ENCODE measurements at regions not wholly inside any gene's neighbourhood (a gene's known extent, or its start where the extent isn't known, plus 50 kb on each side); places are given as distances from the start of the nearest gene placed in this dataset.

GRCh38 chr9:91065231-91066041, 263.8 kb downstream of the SYK start:
- FAIRE-seq: no peak

GRCh38 chr9:91066042-91066415, 264.4 kb downstream of the SYK start:
- FAIRE-seq: no peak
- no peak for DNase-seq (ENCODE audit: low spot score)

More at GRCh38 chr9:91065231-91066041, 263.8 kb downstream of the SYK start:
- DNase-seq (ENCODE audit: low spot score): no peak

- DNase-seq (ENCODE audit: low spot score): no peak
- FAIRE-seq: no peak
Observed at GRCh38 chr9:91066856-91067255, 265.2 kb downstream of the SYK start.

GRCh38 chr9:91067306-91067860, 265.8 kb downstream of the SYK start:
- DNase-seq (ENCODE audit: low spot score): no peak
- FAIRE-seq: no peak

GRCh38 chr9:91071184-91071990, 269.8 kb downstream of the SYK start:
- FAIRE-seq (no peak), DNase-seq (ENCODE audit: low spot score) (peak; percentile 70)

- no peak for FAIRE-seq
Observed at GRCh38 chr9:91073049-91073810, 271.6 kb downstream of the SYK start.

GRCh38 chr9:91073811-91074771, 272.5 kb downstream of the SYK start:
- DNase-seq (ENCODE audit: low spot score) (no peak), FAIRE-seq (no peak)

More at GRCh38 chr9:91073049-91073810, 271.6 kb downstream of the SYK start:
- DNase-seq (ENCODE audit: low spot score): no peak

GRCh38 chr9:91074866-91075265, 273.2 kb downstream of the SYK start:
- DNase-seq (ENCODE audit: low spot score): no peak
- FAIRE-seq: no peak

GRCh38 chr9:91075279-91075678, 273.7 kb downstream of the SYK start:
- FAIRE-seq: no peak
- no peak for DNase-seq (ENCODE audit: low spot score)

- no peak for FAIRE-seq
- DNase-seq (ENCODE audit: low spot score): no peak
Observed at GRCh38 chr9:91077624-91078368, 276.2 kb downstream of the SYK start.

- no peak for DNase-seq (ENCODE audit: low spot score)
- FAIRE-seq: no peak
Observed at GRCh38 chr9:91078369-91078695, 276.7 kb downstream of the SYK start.

- FAIRE-seq (no peak), DNase-seq (ENCODE audit: low spot score) (no peak)
Observed at GRCh38 chr9:91082731-91083130, 279.0 kb downstream of the AUH start.

GRCh38 chr9:91084896-91085516, 276.7 kb downstream of the AUH start:
- no peak for FAIRE-seq
- DNase-seq (ENCODE audit: low spot score): no peak

- no peak for DNase-seq (ENCODE audit: low spot score)
- no peak for FAIRE-seq
Observed at GRCh38 chr9:91085517-91086291, 276.0 kb downstream of the AUH start.

GRCh38 chr9:91086657-91087461, 274.9 kb downstream of the AUH start:
- no peak for FAIRE-seq
- no peak for DNase-seq (ENCODE audit: low spot score)

GRCh38 chr9:91087462-91087759, 274.3 kb downstream of the AUH start:
- DNase-seq (ENCODE audit: low spot score): no peak
- no peak for FAIRE-seq

GRCh38 chr9:91089405-91090129, 272.2 kb downstream of the AUH start:
- FAIRE-seq (no peak), DNase-seq (ENCODE audit: low spot score) (no peak)

- FAIRE-seq: no peak
- no peak for DNase-seq (ENCODE audit: low spot score)
Observed at GRCh38 chr9:91090130-91090410, 271.6 kb downstream of the AUH start.
